LNCAP (cell line): ENCODE measurements at regions not wholly inside any gene's neighbourhood (a gene's known extent, or its start where the extent isn't known, plus 50 kb on each side); places are given as distances from the start of the nearest gene placed in this dataset.

Source experiments
- CTCF ChIP-seq: fragments of 450-650 bp; IDR thresholded peaks from 2 replicates; pipeline ENCODE4 v1.5.1; 2017; ENCODE audit warnings: mild to moderate bottlenecking

- TF ChIP-seq CTCF: no peak
These were observed 88.3 kb downstream of the RSL24D1 start for GRCh38 chr15:55108448-55108847.

- no peak for TF ChIP-seq CTCF
These were observed 90.6 kb downstream of the RSL24D1 start for GRCh38 chr15:55106155-55106554.

GRCh38 chr15:55094136-55094535 lies 102.6 kb downstream of the RSL24D1 start:
- TF ChIP-seq CTCF: no peak

GRCh38 chr15:55088207-55088606 lies 108.5 kb downstream of the RSL24D1 start:
- TF ChIP-seq CTCF: no peak

- TF ChIP-seq CTCF: no peak
These were observed 112.1 kb downstream of the RSL24D1 start for GRCh38 chr15:55084673-55085072.

GRCh38 chr15:55084216-55084615 lies 112.5 kb downstream of the RSL24D1 start:
- TF ChIP-seq CTCF: no peak

- no peak for TF ChIP-seq CTCF
These were observed 122.3 kb downstream of the RSL24D1 start for GRCh38 chr15:55074431-55074830.

GRCh38 chr15:55060836-55061235 lies 135.9 kb downstream of the RSL24D1 start:
- no peak for TF ChIP-seq CTCF
